ENCODE measurements at regions not wholly inside any gene's neighbourhood (a gene's known extent, or its start where the extent isn't known, plus 50 kb on each side); places are given as distances from the start of the nearest gene placed in this dataset.

- no peaks in the 10 kb centered on the region for H3K4me1 ChIP-seq
- TF ChIP-seq, protein P1, sequence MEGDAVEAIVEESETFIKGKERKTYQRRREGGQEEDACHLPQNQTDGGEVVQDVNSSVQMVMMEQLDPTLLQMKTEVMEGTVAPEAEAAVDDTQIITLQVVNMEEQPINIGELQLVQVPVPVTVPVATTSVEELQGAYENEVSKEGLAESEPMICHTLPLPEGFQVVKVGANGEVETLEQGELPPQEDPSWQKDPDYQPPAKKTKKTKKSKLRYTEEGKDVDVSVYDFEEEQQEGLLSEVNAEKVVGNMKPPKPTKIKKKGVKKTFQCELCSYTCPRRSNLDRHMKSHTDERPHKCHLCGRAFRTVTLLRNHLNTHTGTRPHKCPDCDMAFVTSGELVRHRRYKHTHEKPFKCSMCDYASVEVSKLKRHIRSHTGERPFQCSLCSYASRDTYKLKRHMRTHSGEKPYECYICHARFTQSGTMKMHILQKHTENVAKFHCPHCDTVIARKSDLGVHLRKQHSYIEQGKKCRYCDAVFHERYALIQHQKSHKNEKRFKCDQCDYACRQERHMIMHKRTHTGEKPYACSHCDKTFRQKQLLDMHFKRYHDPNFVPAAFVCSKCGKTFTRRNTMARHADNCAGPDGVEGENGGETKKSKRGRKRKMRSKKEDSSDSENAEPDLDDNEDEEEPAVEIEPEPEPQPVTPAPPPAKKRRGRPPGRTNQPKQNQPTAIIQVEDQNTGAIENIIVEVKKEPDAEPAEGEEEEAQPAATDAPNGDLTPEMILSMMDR (IDR thresholded peaks at IDR 0.05) = no peak
Measured at GRCh38 chr17:71864755-71865154, 256.1 kb upstream of the SOX9 start.

DNA sequence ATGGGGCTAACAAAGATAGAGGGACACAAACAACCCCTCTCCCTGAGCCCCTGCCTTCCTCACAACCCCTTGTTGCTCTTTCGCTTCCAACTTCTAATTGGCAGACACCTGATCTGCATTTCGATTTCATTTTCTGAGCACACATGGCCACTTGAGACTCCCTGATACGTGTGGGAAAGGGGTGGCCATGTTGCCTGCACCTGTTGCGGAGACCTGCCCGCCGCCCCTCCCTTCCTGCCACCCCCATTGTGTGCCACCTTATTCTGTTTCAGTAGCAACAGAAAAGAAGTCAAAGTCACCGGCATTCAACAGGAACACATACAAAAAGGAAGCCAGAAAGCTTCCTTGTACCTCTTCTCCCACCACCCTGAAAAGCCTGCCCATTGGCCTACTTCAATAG, 254.7 kb upstream of the SOX9 start:
- Histone ChIP-seq H3K9me3 (no peaks in the 10 kb centered on the region), H3K4me3 (no peak overlapping the region), H3K36me3 (no peaks in the 10 kb centered on the region), H3K27me3 (no peaks in the 10 kb centered on the region), H3K27ac (no peak overlapping the region), H3K4me1 (no peaks in the 10 kb centered on the region)
- intact Hi-C loops (cut with DNase I) = no loop called here
- DNase-seq (ENCODE audit: low spot score in 2 of 2) = no peak
- TF ChIP-seq, protein P1 (IDR thresholded peaks at IDR 0.05) = no peak

More at GRCh38 chr17:71864755-71865154, 256.1 kb upstream of the SOX9 start:
- H3K9me3 ChIP-seq = no peaks in the 10 kb centered on the region
- no peak overlapping the region for H3K4me3 ChIP-seq
- DNase-seq (ENCODE audit: low spot score in 2 of 2) = no peak
- no peak overlapping the region for H3K27ac ChIP-seq
- intact Hi-C loops (cut with DNase I) = no loop called here
- no peaks in the 10 kb centered on the region for H3K36me3 ChIP-seq
- no peaks in the 10 kb centered on the region for H3K27me3 ChIP-seq

DNA sequence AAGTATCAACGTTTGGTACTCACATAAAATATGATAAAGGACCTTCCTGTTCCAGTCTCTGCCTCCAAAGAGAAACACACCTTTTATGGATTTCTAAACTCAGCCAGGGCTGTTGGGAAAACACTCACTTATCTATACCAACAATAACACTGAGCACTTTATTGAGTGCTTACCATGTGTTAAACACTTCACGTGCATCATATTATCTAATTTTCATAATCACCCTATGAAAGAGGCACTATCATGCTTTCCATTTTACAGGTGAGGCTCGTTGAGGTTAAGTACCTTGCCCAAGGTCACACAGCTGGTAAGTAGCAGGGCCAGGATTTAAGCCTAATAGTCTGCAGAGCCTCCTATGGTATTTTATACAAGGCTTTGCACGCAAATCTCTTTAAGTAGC, 251.5 kb upstream of the SOX9 start:
- intact Hi-C loops (cut with DNase I) = no loop called here
- H3K4me3 ChIP-seq = no peak overlapping the region
- H3K4me1 ChIP-seq = no peaks in the 10 kb centered on the region
- no peak for DNase-seq (ENCODE audit: low spot score in 2 of 2)
- TF ChIP-seq, protein P1 (IDR thresholded peaks at IDR 0.05) = no peak
- no peak overlapping the region for H3K27ac ChIP-seq
- no peaks in the 10 kb centered on the region for H3K9me3 ChIP-seq
- H3K36me3 ChIP-seq = no peaks in the 10 kb centered on the region
- no peaks in the 10 kb centered on the region for H3K27me3 ChIP-seq

GRCh38 chr17:71869841-71870545, 250.8 kb upstream of the SOX9 start:
- Histone ChIP-seq H3K4me1 (no peaks in the 10 kb centered on the region), H3K27ac (no peak overlapping the region), H3K9me3 (no peaks in the 10 kb centered on the region), H3K36me3 (no peaks in the 10 kb centered on the region), H3K4me3 (no peak overlapping the region), H3K27me3 (no peaks in the 10 kb centered on the region)
- DNase-seq (ENCODE audit: low spot score in 2 of 2) = no peak
- TF ChIP-seq, protein P1 (IDR thresholded peaks at IDR 0.05) = no peak
- intact Hi-C loops (cut with DNase I) = no loop called here

- H3K9me3 ChIP-seq = no peaks in the 10 kb centered on the region
- intact Hi-C loops (cut with DNase I) = no loop called here
- no peak overlapping the region for H3K27ac ChIP-seq
- TF ChIP-seq, protein P1 (IDR thresholded peaks at IDR 0.05) = no peak
- no peak for DNase-seq (ENCODE audit: low spot score in 2 of 2)
- no peak overlapping the region for H3K4me3 ChIP-seq
- H3K4me1 ChIP-seq = no peaks in the 10 kb centered on the region
- H3K27me3 ChIP-seq = no peaks in the 10 kb centered on the region
- no peaks in the 10 kb centered on the region for H3K36me3 ChIP-seq
Measured at GRCh38 chr17:71870546-71870862, 250.3 kb upstream of the SOX9 start.
